NCI-H2227 (cell line): ENCODE measurements at regions not wholly inside any gene's neighbourhood (a gene's known extent, or its start where the extent isn't known, plus 50 kb on each side); places are given as distances from the start of the nearest gene placed in this dataset.

Source experiments
- DNase-seq: peaks from one replicate; lab custom pipeline; 2025; ENCODE audit not compliant: unreplicated experiment; lab: John Stamatoyannopoulos, UW

DNA sequence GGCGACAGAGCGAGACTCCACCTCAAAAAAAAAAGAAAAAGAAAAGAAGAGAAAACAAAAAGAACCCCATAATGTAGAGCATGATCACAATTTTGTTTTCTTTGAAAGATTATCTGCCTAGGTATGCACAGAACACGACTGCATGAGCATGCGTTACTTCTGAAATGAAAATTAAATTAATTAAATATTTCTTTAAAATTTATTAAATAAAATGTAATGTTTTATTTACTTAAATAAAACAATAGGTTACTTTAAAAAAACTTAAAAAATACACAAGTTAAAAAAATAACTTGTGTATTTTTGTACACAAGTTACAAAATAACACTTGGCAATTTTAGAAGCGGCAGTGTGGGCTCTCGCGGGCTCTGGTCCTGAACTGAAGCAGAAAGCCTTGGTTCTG, 107.8 kb downstream of the TFAP2A start:
- no peak for DNase-seq

DNA sequence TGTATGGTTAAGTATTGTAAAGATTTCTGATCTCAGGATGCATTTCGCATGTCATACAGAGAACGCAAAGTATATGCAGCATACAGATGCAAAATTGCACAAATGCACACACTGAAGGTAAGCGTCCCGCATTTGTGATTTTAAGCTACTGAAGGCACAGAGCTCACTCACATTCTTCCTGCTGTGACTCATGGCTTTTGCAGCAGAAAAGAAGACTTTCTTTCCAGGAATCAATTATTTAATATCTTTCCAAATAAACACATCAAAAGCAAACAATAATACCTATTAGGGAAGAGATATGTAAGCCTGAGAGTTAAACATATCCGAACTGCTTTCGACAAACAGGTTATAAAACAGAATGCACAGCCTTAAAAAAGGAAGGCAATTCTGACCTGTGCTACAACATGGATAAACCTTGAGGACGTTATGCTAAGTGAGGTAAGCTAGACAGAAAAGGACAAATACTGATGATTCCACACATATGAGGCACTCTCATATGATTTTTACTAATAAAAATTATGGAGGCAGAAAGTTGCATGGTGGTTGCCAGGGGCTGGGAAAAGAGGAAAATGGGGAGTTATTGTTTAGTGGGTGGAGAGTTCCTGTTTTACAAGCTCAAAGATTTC, 109.0 kb downstream of the TFAP2A start:
- no peak for DNase-seq

DNA sequence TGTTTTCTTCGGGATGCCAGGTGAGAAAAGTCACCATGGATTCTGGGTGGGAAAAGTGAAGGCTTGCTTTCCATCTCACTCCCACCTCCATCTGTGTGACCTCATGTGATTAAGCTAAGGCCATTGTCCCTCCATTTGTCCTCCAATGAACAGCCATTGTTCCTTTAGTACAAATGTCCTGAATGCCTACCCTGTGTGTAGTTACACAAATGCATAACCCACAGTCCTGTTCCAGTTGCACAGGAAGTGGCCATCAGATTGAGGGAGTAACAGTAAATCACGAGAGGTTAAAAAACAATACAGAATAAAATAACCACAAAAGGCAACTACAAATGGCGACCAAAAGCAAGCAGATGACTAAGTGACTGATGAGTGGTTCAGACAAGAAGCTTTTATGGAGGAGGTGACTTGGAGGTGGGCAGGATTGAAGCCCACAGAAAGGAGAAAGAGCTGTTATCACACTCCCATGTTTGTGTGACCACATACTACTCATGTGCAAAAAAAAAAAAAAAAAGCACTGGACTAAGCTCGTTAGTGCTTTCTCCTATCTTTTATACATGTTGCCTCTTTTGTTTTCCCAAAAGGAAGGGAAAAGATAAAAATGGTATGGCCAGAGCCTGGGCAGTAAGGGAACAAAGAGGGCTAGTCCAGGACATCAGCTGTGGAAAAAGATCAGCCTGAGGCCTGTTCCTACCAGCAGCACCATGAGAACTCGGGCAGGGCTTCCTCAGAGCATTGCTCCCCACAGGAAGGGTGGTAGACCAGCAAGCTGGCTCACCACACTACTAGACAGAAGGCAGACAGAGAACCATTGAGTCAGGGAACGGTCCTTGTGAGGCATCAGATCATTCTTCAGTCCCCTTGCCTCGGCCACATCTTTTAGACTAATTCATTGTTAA, 111.0 kb downstream of the TFAP2A start:
- no peak for DNase-seq

DNA sequence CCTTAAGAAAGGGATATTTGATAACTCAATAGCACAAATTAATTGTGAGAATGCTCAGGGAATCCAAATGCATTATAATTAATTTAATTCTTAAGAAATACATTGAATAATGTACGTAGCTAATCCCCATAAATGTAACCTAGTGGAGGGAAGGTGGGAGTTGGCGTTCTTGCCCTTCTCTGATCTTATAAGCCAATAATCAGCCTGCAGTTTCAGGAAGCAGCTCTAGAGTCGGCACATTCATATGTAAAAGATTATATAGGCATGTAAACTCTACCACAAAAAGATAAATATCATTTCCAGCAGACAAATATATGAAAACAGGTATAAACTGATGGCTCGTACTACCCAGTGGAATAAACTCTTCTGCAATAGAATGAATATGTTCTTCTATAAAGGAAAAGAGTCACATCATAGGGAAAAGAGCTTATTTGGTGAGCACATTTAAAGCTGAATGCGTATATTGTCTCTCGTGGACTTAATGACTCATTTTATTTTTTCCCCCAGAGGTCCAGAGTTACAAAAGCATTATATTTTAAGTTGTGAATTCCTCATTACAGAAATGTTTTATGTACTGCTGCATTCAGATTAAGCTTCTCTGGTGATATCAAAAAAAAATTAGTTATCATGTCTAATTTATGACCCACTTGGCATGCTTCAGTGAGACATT, 112.2 kb downstream of the TFAP2A start:
- DNase-seq, result no peak

DNA sequence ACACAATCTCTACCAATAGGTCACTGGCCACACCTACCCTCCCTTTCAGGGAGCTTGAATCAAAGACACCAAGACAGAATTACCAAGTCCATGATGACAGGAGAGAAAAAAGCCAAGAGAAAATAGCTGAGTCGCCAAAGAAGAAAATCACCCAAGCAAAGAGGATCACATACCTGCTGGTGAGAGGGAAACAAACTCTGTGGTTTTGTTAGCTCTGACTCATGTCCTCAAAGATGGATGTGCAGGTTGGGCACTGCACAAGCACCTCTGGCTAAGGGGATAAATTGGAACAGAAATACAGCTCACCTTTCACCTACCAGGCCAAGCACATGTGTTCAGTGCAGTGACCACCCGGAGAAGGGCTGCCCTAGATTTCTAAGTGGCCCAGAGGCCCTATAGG, 114.8 kb downstream of the TFAP2A start:
- no peak for DNase-seq

DNA sequence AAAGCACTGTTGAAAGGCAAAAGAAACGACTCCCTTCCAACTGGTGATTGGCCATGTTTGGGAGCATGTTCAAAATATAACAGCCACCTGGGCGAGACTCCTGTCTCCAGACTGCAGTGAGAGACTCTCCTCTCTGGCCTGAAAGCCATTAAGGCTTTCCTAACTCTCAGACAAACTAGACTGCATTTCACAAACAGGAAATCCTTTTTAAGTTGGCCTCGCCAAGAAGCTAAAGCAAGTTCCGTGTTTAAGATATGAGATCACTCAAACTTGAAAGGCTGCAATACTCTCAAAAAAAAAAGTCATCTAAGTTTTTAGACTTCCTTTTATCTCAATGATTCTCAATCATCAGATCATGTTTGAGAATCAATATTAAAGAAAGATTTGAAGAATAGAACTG, 117.0 kb downstream of the TFAP2A start:
- no peak for DNase-seq

DNA sequence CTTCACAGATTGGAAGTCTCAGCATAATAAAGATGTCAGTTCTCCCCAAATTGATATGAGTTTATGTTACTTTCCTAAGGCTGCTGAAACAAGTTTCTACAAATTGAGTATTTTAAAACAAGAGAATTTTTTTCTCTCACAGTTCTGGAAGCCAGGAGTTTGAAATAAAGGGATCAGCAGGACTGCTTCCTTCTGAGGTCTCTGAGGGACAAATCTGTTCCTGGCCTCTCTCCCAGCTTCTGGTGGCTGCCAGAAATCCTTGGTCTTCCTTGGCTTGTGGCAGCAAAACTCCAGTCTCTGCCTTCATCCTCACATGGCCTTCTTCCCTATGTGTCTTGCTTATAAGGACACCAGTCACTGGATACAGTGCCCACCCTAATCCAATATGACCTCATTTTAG, 136.1 kb downstream of the TFAP2A start:
- no peak for DNase-seq

DNA sequence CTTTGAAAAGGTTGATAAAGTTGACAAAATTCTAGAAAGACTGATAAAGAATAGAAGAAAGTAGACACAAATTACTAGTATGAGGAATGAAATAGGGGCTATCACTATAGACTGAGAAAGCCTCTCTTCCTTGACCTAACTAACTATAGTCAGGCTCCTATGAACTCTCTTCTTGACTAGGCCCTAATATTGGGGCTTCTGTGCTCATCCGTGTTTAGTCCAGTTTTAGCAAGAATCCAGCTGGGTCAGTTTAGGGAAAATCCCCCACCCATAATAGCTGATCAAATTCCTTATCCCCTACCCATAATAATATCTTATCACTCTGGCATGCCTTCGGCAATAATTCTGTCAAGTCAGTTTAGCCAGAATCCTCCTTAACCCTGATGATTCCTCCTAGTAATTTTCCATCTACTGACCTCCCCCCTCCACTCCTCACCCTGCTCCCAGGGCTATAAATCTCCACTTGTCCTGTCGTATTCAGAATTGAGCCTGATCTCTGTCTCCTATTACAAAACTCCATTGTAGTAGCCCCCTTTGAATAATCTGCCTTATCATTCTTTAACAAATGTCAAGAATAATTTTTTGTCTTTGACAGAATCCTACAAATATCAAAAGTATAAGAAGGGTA, 138.1 kb downstream of the TFAP2A start:
- no peak for DNase-seq

DNA sequence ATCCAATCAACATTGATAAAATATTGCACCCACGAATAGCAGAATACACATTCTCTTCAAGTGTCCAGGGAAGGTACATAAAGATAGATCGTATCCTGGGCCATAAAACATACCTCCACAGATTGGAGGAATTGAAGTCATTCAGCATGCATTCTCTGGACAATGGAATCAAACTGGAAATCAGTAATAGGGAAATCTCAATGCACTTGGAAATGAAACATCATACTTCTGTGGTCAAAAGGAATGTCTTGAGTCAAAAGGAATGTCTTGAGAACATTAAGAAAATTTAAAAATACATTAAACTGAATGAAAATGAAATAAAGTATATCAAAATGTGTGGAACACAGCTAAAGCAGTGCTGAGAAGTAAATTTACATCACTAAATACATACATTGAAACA, 138.8 kb downstream of the TFAP2A start:
- no peak for DNase-seq

DNA sequence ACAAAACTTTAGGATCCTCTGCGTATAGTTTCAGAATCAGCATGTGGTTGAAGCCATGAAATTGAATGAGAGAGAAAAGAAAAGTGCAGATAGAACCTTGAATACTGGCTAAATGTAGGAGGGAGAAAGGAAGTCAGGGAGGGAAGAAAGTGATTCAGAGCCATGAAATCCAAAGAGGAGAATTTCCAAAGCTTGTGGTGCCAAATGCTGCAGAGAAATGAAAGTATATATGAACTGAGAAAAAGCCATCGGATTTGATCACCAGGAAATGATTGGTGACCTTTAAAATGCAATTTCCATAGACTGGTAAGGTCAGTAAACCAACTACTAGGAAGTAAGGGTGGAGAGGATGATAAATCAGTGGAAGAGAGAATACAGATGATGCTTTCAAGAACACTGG, 142.3 kb downstream of the TFAP2A start:
- no peak for DNase-seq

DNA sequence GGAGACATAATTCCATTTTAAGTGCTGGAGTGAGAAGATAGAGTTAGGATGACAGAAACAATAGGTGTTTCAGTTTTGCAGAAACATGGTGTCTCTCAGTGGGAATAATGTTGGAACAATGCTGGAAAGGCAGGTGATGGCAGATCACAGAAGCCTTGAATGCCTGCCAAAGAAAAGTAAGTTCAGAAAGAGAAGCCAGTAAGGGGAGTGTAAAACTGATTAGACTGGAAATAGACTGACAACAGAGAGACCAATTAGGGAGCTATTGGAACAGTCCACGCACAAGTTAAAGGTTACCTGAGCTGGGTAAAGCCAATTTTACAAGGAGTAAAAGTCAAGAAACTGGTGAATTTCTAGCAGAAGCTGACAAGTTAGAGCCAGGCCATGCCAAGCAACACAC, 142.9 kb downstream of the TFAP2A start:
- no peak for DNase-seq

DNA sequence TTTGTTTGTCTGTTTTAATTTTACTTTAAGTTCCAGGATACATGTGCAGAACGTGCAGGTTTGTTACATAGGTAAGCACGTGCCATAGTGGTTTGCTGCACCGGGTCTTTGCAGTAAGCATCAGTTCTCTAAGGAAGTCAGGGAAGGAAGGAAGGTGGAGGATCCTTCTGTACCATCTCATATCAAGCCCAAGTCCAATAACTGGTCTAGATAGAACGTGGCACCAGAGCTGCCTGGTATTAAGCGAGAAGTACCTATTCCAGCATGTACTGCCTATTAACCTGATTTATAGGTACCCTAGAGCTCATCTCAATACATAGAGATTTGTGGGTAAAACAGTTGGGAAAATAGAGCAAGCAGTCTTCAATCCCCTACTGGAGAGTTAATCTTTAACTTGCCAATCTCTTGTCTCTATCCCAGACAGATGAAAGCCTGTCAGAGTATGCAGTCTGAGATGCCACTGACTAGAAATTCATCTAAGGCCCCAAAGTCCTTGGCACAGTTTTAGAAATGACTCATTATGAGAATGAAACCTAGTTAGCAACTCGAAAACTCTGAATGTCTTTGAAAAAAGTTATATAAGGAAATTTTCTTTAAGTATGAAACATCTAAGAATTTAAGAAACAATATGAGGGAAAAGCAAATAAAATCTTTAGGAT, 144.9 kb downstream of the TFAP2A start:
- DNase-seq, result no peak

DNA sequence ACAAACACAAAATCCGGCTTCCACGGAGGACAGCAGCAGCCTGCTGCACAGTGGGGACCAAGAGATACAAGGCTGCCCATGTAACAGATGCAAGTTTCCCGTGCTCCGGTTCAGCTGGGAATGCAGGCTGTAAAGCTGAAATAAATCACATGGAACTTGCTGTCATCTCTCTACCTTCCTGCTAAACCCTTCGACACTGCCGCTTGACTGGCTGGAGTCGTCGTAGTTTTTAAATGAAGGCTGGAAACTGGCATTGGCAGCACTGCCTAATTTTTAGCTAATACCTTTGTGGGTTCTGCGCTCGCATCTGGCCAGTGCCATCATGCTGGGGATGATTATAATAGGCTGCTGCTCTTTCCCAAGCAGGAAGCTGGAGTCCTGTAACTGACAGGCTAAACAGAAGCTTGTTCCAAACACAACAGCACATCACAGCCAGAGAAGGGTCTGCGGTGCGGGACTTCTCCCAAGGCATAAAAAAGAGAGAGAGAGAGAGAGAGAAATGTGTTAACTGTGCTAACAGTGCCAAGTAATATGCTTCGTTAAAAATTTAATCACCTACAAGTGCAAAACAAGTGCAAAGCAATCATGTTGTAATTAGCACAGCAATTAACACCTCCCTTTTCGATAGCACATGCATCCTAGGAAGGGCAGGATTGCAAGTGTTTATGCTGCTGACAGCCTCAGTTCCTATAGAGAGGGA, 146.1 kb downstream of the TFAP2A start:
- peak; percentile 29 for DNase-seq

DNA sequence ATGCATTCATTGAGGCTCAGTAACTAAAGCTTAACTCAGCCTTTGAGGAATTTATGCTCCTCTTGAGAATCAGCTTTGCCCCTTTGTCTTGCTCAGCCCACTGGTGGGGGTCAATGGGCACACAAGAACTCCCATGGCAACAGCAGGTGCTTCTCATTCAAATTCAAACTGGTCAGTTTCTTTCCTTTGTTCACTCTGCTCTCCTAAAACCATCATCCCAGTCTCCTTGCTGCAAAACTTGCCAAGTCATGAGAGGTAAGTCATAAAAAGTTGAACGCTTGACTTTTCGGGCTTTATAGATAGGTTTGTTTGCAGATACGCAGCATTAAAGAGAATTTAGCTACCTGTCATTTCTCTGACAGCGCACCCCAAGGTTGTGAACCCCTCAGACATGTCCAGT, 146.8 kb downstream of the TFAP2A start:
- no peak for DNase-seq

DNA sequence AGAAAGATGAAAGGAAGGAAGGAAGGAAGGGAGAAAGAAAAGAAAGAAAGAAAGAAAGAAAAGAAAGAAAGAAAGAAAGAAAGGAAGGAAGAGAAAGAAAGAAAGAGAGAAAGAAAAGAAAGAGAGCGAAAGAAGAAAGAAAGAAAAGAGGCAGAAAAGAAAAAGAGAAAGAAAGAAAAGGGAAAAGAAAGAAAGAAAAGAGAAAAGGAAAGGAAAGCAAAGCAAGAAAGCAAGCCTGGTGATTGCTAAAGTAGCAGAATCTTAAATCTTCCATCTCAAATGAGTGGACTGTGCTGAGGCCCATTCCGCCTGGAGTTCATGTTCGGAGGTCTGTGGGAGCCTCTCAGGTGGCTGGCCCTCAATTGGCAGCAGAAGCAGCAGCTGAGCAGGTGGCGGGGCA, 148.4 kb downstream of the TFAP2A start:
- no peak for DNase-seq

DNA sequence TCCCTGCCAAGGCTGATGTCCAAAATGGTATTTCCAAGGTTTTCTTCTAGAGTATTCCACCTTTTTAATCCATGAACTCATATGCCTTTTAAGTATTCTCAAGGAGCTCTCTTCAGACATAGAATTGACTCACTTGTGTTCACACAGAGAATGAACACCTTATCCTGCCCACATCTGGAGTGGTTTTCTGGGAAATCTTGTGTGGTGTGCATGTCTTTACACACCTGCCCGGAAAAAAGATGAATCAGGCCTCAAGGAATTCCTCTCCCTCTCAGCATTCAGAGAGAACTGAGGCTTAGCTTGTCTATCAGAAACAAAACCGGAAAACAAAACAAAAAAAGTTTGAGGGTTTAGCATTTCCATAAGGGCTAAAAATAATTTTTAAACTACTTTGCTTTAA, 148.8 kb downstream of the TFAP2A start:
- DNase-seq, result no peak

DNA sequence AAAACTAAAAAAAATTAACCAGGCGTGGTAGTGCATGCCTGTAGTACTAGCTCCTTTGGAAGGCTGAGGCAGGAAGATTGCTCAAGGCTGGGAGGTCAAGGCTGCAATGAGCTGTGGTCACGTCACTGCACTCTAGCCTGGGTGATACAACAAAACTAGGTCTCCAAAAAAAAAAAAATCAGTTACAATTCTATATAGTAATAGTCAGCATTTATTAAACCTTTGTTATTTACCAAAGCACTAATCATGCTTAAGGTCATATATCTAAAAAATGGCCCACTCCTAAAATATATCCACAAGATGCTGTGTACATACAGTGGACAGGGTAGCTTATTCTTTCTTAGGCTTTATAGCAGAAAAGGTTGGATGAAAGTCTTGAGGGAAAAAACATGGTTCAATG, 152.4 kb downstream of the TFAP2A start:
- no peak for DNase-seq

DNA sequence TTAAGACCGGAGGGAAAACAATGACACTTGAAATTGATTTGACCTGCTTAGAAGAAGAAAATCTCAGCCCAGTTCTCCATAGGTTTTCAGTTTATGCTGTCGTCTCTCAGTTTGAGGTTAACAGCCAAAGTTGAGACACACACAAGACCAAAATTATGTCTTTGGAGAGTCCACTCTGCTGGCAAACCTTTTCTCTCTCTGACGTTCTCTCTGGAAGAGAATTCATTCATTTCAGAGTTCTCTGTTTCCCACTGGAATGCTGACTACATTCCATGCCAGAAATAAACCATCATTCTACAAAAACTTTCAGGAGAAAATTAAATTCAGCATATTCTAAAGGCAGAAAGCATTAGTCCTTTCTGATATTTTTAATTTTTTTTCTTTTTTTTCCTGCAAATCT, 155.2 kb downstream of the TFAP2A start:
- no peak for DNase-seq

DNA sequence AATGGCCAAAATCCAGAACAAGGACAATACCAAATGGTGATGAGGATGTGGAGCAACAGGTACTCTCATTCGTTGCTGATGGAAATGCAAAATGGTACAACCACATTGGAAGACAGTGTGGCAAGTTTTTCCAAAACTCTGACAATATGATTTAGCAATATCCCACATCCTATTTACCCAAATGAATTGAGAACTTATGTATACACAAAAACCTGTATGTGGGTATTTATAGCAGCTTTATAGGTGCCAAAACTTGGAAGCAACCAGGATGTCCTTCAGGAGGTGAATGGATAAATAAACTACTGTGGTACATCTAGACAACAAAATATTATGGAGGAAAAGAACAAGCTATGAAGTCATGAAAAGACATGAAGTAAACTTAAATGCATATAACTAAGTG, 156.5 kb downstream of the TFAP2A start:
- no peak for DNase-seq

DNA sequence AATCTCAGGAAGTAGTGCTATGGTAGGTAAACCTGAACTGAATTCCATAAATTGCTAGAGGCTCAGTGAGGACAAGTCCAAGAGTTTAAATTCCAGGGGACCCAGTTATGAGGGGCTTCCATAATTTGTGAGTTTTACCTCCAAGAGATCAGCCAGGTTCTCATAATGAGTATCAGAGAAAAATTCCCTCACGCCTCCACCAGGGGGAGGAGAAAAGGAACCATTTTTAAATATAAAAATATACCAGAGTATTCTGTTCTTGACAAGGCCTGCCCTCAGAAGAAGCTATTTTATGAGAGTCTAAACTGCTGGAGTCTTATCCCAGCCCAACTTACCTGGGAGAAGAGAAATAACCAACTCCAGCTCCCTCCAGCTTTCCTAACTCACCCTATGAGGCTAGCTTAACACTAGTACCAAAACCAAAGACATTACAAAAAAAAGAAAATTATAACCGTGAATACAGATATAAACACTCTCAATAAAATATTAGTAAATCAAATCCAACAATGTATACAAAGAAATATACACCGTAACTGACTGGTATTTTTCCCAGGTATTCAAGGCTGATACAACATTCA, 158.7 kb downstream of the TFAP2A start:
- DNase-seq, result no peak
